AG20443 (cell line): ENCODE measurements at regions not wholly inside any gene's neighbourhood (a gene's known extent, or its start where the extent isn't known, plus 50 kb on each side); places are given as distances from the start of the nearest gene placed in this dataset.
"Not testable (repeated sequence)": the region's sequence is repeated elsewhere in the genome, so short reads cannot be mapped to it uniquely, and the experiment has no call there.

Experiments
- DNase-seq: peaks from one replicate; pipeline ENCODE4 v3.0.0; 2012; ENCODE audit warnings: low spot score, mixed read lengths

GRCh38 chr13:40338217-40338616 lies 328.2 kb downstream of the FOXO1 start:
- no peak for DNase-seq

- no peak for DNase-seq
Measured at GRCh38 chr13:40340368-40341095, 325.9 kb downstream of the FOXO1 start.

- no peak for DNase-seq
Measured at GRCh38 chr13:40341096-40341471, 325.4 kb downstream of the FOXO1 start.

- DNase-seq = no peak
Measured at GRCh38 chr13:40341501-40341900, 324.9 kb downstream of the FOXO1 start.

GRCh38 chr13:40342461-40342860 lies 324.0 kb downstream of the FOXO1 start:
- no peak for DNase-seq

- no peak for DNase-seq
Measured at GRCh38 chr13:40342901-40343300, 323.5 kb downstream of the FOXO1 start.

- no peak for DNase-seq
Measured at GRCh38 chr13:40343550-40344269, 322.7 kb downstream of the FOXO1 start.

- DNase-seq = no peak
Measured at GRCh38 chr13:40344270-40345148, 321.9 kb downstream of the FOXO1 start.

- DNase-seq = no peak
Measured at GRCh38 chr13:40345149-40345514, 321.3 kb downstream of the FOXO1 start.

GRCh38 chr13:40345654-40346372 lies 320.6 kb downstream of the FOXO1 start:
- no peak for DNase-seq

GRCh38 chr13:40346592-40346991 lies 319.8 kb downstream of the FOXO1 start:
- no peak for DNase-seq

GRCh38 chr13:40348096-40348679 lies 318.3 kb downstream of the FOXO1 start:
- DNase-seq = no peak

GRCh38 chr13:40350283-40350992 lies 316.0 kb downstream of the FOXO1 start:
- DNase-seq = no peak

GRCh38 chr13:40351537-40352379 lies 314.7 kb downstream of the FOXO1 start:
- DNase-seq = peak; percentile 29

- peak; percentile 42 for DNase-seq
Measured at GRCh38 chr13:40352380-40352778, 314.1 kb downstream of the FOXO1 start.

- DNase-seq = no peak
Measured at GRCh38 chr13:40352802-40353562, 313.5 kb downstream of the FOXO1 start.

GRCh38 chr13:40355126-40355724 lies 311.2 kb downstream of the FOXO1 start:
- DNase-seq = no peak

- DNase-seq = no peak
Measured at GRCh38 chr13:40356011-40356410, 310.4 kb downstream of the FOXO1 start.

- DNase-seq = not testable (repeated sequence)
Measured at GRCh38 chr13:40356458-40356857, 310.0 kb downstream of the FOXO1 start.
